Naive thymus-derived CD4-positive, alpha-beta T cell (primary cell): ENCODE measurements at regions not wholly inside any gene's neighbourhood (a gene's known extent, or its start where the extent isn't known, plus 50 kb on each side); places are given as distances from the start of the nearest gene placed in this dataset.

Experiments used
- ATAC-seq: fragments of 150-1000 bp; cut with Tn5 transposase; 2 replicates; pipeline ENCODE4 v1.10.0; 2021; ENCODE audit warnings: mild to moderate bottlenecking, moderate library complexity
- CTCF ChIA-PET: fragments of 350-600 bp; sonication (Branson Sonifier 250); formaldehyde crosslinking; loops from one replicate; lab custom pipeline; 2021; ENCODE audit warnings: antibody characterized with exemption; lab: Charles Lee
- POLR2A ChIA-PET: fragments of 350-600 bp; sonication (Branson Sonifier 250); formaldehyde crosslinking; loops from one replicate; lab custom pipeline; 2021; ENCODE audit warnings: antibody characterized with exemption, inconsistent platforms; lab: Charles Lee
- DNase-seq, 9 donors: peaks; one replicate each; pipeline versions ENCODE4 v3.0.0 to v3.0.0-alpha.2; 2020 to 2022; ENCODE audit warnings: mixed read lengths in 1 of 9
- H3K27ac ChIP-seq: one replicate; pipeline ENCODE4 v1.7.0; 2013; ENCODE audit warnings: mild to moderate bottlenecking, low read depth, low read length, moderate library complexity
- H3K27me3 ChIP-seq, 2 donors: one replicate each; pipeline ENCODE4 v1.7.0; 2013; ENCODE audit warnings: low read length in 2 of 2, mild to moderate bottlenecking in 2 of 2, moderate library complexity in 2 of 2; ENCODE audit not compliant: control insufficient read depth in 2 of 2, insufficient read depth in 2 of 2
- H3K36me3 ChIP-seq, 3 experiments: 1 replicate in 2 of 3; 2 replicates in 1 of 3; pipeline ENCODE4 v1.7.0; 2013; ENCODE audit warnings: low read length in 3 of 3, mild to moderate bottlenecking in 3 of 3, moderate library complexity in 1 of 3; ENCODE audit not compliant: insufficient read depth in 3 of 3, control insufficient read depth in 2 of 3
- H3K4me1 ChIP-seq, 2 donors: one replicate each; pipeline ENCODE4 v1.7.0; 2013; ENCODE audit warnings: low read length in 2 of 2, mild to moderate bottlenecking in 2 of 2, moderate library complexity in 1 of 2; ENCODE audit not compliant: control insufficient read depth in 2 of 2, insufficient read depth in 2 of 2
- H3K4me3 ChIP-seq: 2 replicates; pipeline ENCODE4 v1.7.0; 2013; ENCODE audit warnings: mild to moderate bottlenecking, low read length
- H3K9me3 ChIP-seq, 3 experiments: 1 replicate in 2 of 3; 2 replicates in 1 of 3; pipeline ENCODE4 v1.7.0; 2013; ENCODE audit warnings: low read length in 3 of 3; ENCODE audit not compliant: control insufficient read depth in 2 of 3
- H3K27ac Mint-ChIP-seq, 9 donors: one replicate each; pipeline ENCODE4 v1.8.0; 2020 to 2022; ENCODE audit warnings: mixed read lengths in 9 of 9, mild to moderate bottlenecking in 8 of 9, moderate library complexity in 5 of 9, inconsistent platforms in 2 of 9
- H3K27me3 Mint-ChIP-seq, 5 donors: one replicate each; pipeline ENCODE4 v1.8.0; 2021 to 2022; ENCODE audit warnings: mixed read lengths in 5 of 5, mild to moderate bottlenecking in 1 of 5
- H3K36me3 Mint-ChIP-seq, 5 donors: one replicate each; pipeline ENCODE4 v1.8.0; 2020 to 2022; ENCODE audit warnings: mixed read lengths in 5 of 5, mild to moderate bottlenecking in 3 of 5, inconsistent platforms in 1 of 5
- H3K4me1 Mint-ChIP-seq, 7 donors: one replicate each; pipeline ENCODE4 v1.8.0; 2020 to 2022; ENCODE audit warnings: mixed read lengths in 7 of 7, mild to moderate bottlenecking in 3 of 7, inconsistent platforms in 1 of 7
- H3K4me3 Mint-ChIP-seq, 10 donors: one replicate each; pipeline ENCODE4 v1.8.0; 2020 to 2022; ENCODE audit warnings: mild to moderate bottlenecking in 10 of 10, mixed read lengths in 10 of 10, moderate library complexity in 6 of 10, inconsistent platforms in 2 of 10
- H3K9me3 Mint-ChIP-seq, 11 donors: one replicate each; pipeline ENCODE4 v1.8.0; 2020 to 2022; ENCODE audit warnings: mixed read lengths in 11 of 11, mild to moderate bottlenecking in 4 of 11, inconsistent platforms in 1 of 11, moderate library complexity in 1 of 11
- intact Hi-C, 2 donors: fragments of 100-400 bp; cut with micrococcal nuclease; formaldehyde crosslinking; loops; one replicate each; pipeline ENCODE4 v1.15.1; 2023

DNA sequence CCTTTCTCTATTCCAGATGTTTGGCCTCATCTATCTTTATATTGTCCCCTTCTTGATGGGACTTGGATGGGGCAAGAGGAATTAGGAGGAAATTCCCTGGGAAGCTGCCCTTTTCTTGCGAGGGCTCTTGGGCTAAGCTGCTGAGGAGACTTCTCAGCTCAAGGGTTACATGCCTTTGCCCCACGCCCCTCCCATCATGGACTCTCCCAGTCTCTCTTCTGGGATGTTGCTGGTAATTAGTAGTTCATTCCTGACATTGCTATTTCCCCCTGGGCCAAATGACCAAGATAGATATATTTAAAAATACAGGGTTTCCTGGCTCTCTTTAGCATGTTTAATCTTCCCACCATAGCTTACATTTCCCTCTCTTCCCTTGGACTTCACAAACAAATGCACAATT lies 90.6 kb upstream of the RALGPS2 start:
- no peaks in the 10 kb centered on the region for H3K27me3 ChIP-seq
- DNase-seq (no peak), ATAC-seq (no peak)
- no peak overlapping the region for H3K4me3 Mint-ChIP-seq
- ChIA-PET CTCF (no interaction called here), POLR2A (no interaction called here)
- no peaks in the 10 kb centered on the region for H3K36me3 ChIP-seq
- H3K27ac ChIP-seq, result no peak overlapping the region
- peaks cover 0 to 2% (median 0%) of the 10 kb centered on the region in 11 donors for H3K9me3 Mint-ChIP-seq
- H3K9me3 ChIP-seq, result no peaks in the 10 kb centered on the region
- no peaks in the 10 kb centered on the region for H3K4me1 Mint-ChIP-seq
- no peaks in the 10 kb centered on the region for H3K27me3 Mint-ChIP-seq
- H3K36me3 Mint-ChIP-seq, result peaks cover 0 to 3% (median 0%) of the 10 kb centered on the region in 5 donors
- intact Hi-C loops, result no loop called here
- no peaks in the 10 kb centered on the region for H3K4me1 ChIP-seq
- H3K4me3 ChIP-seq, result no peak overlapping the region
- no peak overlapping the region for H3K27ac Mint-ChIP-seq

DNA sequence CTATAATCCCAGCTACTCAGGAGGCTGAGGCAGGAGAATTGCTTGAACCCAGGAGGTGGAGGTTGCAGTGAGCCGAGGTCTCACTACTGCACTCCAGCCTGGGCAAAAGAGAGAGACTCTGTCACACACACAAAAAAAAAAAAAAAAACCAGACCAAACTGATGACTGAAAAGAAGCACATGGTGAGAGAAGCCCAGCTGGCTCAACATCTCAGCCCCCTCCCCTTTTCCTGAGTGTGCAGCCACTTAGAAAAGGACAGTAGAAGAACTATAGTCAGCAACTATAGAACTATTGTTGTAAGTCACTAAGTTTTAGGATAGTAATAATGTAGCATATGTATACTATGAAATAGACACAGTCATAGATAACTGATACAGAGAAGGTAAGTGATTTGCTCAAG lies 87.2 kb upstream of the RALGPS2 start:
- no peak overlapping the region for H3K27ac Mint-ChIP-seq
- ATAC-seq (no peak), DNase-seq (no peak)
- no peak overlapping the region for H3K27ac ChIP-seq
- POLR2A ChIA-PET, result no interaction called here
- peaks cover 0 to 2% (median 0%) of the 10 kb centered on the region in 11 donors for H3K9me3 Mint-ChIP-seq
- H3K27me3 ChIP-seq, result no peaks in the 10 kb centered on the region
- H3K36me3 Mint-ChIP-seq, result peaks cover 0 to 3% (median 0%) of the 10 kb centered on the region in 5 donors
- H3K4me3 Mint-ChIP-seq, result no peak overlapping the region
- H3K9me3 ChIP-seq, result no peaks in the 10 kb centered on the region
- no peak overlapping the region for H3K4me3 ChIP-seq
- H3K4me1 Mint-ChIP-seq, result no peaks in the 10 kb centered on the region
- intact Hi-C loops, result no loop called here
- CTCF ChIA-PET, result no interaction called here
- H3K27me3 Mint-ChIP-seq, result no peaks in the 10 kb centered on the region
- no peaks in the 10 kb centered on the region for H3K4me1 ChIP-seq
- H3K36me3 ChIP-seq, result no peaks in the 10 kb centered on the region

DNA sequence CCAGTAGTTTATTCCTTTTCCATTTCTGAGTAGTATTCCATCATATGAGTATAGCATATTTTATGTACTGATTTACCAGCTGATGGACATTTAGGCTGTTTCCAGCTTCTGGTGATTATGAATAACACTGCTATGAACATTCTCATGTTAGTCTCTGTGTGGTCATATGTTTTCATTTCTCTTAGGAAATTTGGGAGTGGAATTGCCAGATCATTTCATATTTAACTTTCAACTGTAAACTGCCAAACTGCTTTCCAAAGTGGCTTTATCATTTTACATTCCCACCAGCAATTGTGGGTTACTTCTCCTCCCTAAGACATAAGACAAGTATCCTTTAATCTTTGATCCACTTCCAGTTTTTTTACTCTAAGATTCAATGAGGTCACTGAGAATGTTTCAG lies 85.7 kb upstream of the RALGPS2 start:
- Histone ChIP-seq H3K4me1 (no peaks in the 10 kb centered on the region), H3K27me3 (no peaks in the 10 kb centered on the region), H3K4me3 (no peak overlapping the region), H3K9me3 (no peaks in the 10 kb centered on the region), H3K36me3 (no peaks in the 10 kb centered on the region), H3K27ac (no peak overlapping the region)
- ATAC-seq, result no peak
- intact Hi-C loops, result no loop called here
- DNase-seq, result no peak
- no peaks in the 10 kb centered on the region for H3K9me3 Mint-ChIP-seq
- H3K27me3 Mint-ChIP-seq, result no peaks in the 10 kb centered on the region
- H3K27ac Mint-ChIP-seq, result no peak overlapping the region
- H3K36me3 Mint-ChIP-seq, result peaks cover 0 to 3% (median 0%) of the 10 kb centered on the region in 5 donors
- CTCF ChIA-PET, result no interaction called here
- no peaks in the 10 kb centered on the region for H3K4me1 Mint-ChIP-seq
- POLR2A ChIA-PET, result no interaction called here
- H3K4me3 Mint-ChIP-seq, result no peak overlapping the region

DNA sequence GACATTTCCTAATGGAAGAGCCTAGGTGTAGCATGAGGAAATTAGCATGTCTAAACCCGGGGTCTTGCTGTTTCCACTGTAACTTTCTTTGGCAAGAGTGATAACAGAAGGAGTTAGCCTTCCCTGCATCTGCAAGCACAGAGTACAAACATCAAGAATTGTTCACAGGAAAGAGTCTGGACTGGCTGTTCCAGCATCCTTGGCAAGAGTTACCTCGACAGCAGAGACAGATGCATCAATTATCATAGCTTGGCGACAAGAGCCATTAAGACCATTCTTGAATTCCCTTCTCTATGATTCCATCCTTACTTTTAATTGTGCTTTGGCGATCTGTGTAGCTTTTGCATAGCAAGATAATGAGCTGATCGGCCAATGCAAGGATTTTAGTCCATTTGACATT lies 82.8 kb upstream of the RALGPS2 start:
- ChIA-PET POLR2A (no interaction called here), CTCF (no interaction called here)
- Mint-ChIP-seq H3K27me3 (peaks cover 2 to 9% (median 7%) of the 10 kb centered on the region in 5 donors), H3K36me3 (no peaks in the 10 kb centered on the region), H3K9me3 (no peaks in the 10 kb centered on the region), H3K4me3 (no peak overlapping the region), H3K27ac (no peak overlapping the region), H3K4me1 (no peaks in the 10 kb centered on the region)
- H3K36me3 ChIP-seq, result no peaks in the 10 kb centered on the region
- ATAC-seq (no peak), DNase-seq (no peak)
- intact Hi-C loops, result no loop called here
- H3K4me3 ChIP-seq, result no peak overlapping the region
- no peaks in the 10 kb centered on the region for H3K9me3 ChIP-seq
- H3K27ac ChIP-seq, result no peak overlapping the region
- no peaks in the 10 kb centered on the region for H3K4me1 ChIP-seq
- no peaks in the 10 kb centered on the region for H3K27me3 ChIP-seq

DNA sequence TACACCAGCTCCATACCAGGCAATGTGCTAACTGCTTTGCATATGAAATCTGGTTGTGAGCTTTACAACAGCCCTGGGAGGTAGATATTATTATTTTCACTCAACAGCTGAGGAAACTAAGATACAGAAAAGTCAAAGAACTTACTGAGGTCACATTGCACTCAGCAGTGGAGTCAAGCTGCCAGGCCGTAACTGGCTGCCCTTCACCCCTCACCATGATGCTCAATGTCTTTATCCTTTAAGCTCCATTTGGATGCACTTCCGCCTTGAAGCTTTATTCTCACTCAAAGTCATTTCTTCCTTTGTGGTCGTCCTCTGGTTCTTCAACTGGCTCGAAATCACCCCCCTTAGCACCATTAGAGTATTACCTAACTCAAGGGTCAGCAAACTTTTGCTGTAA lies 81.7 kb upstream of the RALGPS2 start:
- DNase-seq, result no peak
- Histone ChIP-seq H3K27ac (no peak overlapping the region), H3K9me3 (no peaks in the 10 kb centered on the region), H3K36me3 (no peaks in the 10 kb centered on the region), H3K4me1 (no peaks in the 10 kb centered on the region), H3K4me3 (no peak overlapping the region), H3K27me3 (no peaks in the 10 kb centered on the region)
- Mint-ChIP-seq H3K9me3 (peaks cover 0 to 3% (median 0%) of the 10 kb centered on the region in 11 donors), H3K4me3 (no peak overlapping the region), H3K36me3 (no peaks in the 10 kb centered on the region), H3K4me1 (no peaks in the 10 kb centered on the region), H3K27me3 (peaks cover 2 to 14% (median 9%) of the 10 kb centered on the region in 5 donors), H3K27ac (no peak overlapping the region)
- ATAC-seq, result no peak
- intact Hi-C loops, result no loop called here
- POLR2A ChIA-PET, result no interaction called here
- CTCF ChIA-PET, result interaction anchor here (0.6 kb wide), 1 partner anchor 110 kb away, joined by 3 read pairs; no protein-coding TSS in a partner anchor

DNA sequence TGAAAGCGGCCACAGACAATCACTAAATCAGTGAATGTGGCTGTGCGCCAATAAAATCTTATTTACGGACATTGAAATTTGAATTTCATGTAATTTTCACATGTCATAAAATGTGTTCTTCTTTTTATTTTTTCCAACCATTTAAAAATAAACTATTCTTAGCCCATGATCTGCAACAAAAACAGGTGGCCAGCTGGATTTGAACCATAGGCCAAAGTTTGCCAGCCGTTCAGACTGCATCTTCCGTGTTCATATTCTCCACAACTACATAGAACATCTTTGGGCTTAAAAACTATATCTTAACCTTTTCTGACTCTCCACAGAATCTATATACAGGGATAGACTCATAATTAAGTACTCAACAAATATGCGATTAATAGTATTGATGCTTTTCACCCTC lies 81.2 kb upstream of the RALGPS2 start:
- CTCF ChIA-PET, result interaction anchor here (0.5 kb wide), 1 partner anchor 132 kb away, joined by 5 read pairs; no protein-coding TSS in a partner anchor
- no peaks in the 10 kb centered on the region for H3K9me3 ChIP-seq
- H3K4me1 ChIP-seq, result no peaks in the 10 kb centered on the region
- H3K4me3 ChIP-seq, result no peak overlapping the region
- ATAC-seq (no peak), DNase-seq (no peak)
- no peaks in the 10 kb centered on the region for H3K36me3 ChIP-seq
- intact Hi-C loops, result no loop called here
- no peaks in the 10 kb centered on the region for H3K27me3 ChIP-seq
- POLR2A ChIA-PET, result no interaction called here
- no peak overlapping the region for H3K27ac Mint-ChIP-seq
- H3K4me3 Mint-ChIP-seq, result no peak overlapping the region
- no peaks in the 10 kb centered on the region for H3K4me1 Mint-ChIP-seq
- peaks cover 2 to 14% (median 9%) of the 10 kb centered on the region in 5 donors for H3K27me3 Mint-ChIP-seq
- no peak overlapping the region for H3K27ac ChIP-seq
- H3K9me3 Mint-ChIP-seq, result peaks cover 0 to 4% (median 0%) of the 10 kb centered on the region in 11 donors
- H3K36me3 Mint-ChIP-seq, result no peaks in the 10 kb centered on the region

DNA sequence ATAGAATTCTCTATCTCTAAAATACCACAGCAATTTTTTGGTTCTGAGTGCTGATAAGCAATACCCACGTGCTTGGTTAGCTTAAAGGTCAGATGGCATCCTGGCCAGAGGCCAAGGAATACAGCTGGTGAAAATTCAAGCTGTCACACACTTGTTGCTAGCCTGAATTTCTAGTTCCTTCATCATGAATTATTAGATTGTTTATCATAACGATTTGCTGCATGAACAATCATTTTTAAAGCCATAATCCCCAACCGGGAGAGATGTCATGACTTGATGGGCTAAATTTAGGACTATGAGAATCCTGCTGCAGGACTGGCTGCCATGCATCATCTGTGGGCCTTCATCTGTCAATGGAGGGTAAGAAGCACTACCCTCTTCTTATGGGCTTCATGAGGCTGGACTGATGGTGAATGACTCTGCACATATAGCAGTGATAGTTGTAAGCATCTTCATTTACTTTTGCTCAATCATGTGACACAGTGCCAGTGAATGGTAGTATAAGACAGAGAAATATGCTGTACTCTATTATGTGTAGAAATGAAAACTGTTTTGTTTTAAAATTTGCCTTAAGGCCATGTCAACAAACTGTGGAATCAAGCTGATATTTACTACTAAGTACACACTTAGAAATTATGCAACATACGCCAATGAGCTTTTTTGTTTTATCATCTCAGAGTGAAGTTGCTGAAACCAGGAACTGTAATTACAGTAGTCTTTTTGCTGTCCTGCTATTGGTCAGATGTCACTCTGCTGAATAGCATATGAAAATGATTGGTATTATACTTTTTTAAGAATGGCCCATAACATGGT lies 80.5 kb upstream of the RALGPS2 start:
- no peak overlapping the region for H3K4me3 ChIP-seq
- no peaks in the 10 kb centered on the region for H3K27me3 ChIP-seq
- peaks cover 2 to 17% (median 9%) of the 10 kb centered on the region in 5 donors for H3K27me3 Mint-ChIP-seq
- ATAC-seq (no peak), DNase-seq (no peak)
- no peak overlapping the region for H3K27ac ChIP-seq
- intact Hi-C loops, result no loop called here
- H3K36me3 Mint-ChIP-seq, result no peaks in the 10 kb centered on the region
- no peaks in the 10 kb centered on the region for H3K36me3 ChIP-seq
- no peak overlapping the region for H3K27ac Mint-ChIP-seq
- H3K4me3 Mint-ChIP-seq, result no peak overlapping the region
- H3K9me3 Mint-ChIP-seq, result peaks cover 0 to 4% (median 0%) of the 10 kb centered on the region in 11 donors
- H3K4me1 ChIP-seq, result no peaks in the 10 kb centered on the region
- H3K9me3 ChIP-seq, result no peaks in the 10 kb centered on the region
- ChIA-PET POLR2A (no interaction called here), CTCF (interaction anchor here (0.5 kb wide), 1 partner anchor 132 kb away, joined by 5 read pairs; no protein-coding TSS in a partner anchor)
- H3K4me1 Mint-ChIP-seq, result no peaks in the 10 kb centered on the region
